Lung (tissue), 11 donors: ENCODE measurements at regions not wholly inside any gene's neighbourhood (a gene's known extent, or its start where the extent isn't known, plus 50 kb on each side); places are given as distances from the start of the nearest gene placed in this dataset.

ENCODE experiments used
- ATAC-seq: fragments of 200-7000 bp; cut with Tn5 transposase; one replicate; pipeline ENCODE4 v1.9.1; 2020; ENCODE audit warnings: moderate number of reproducible peaks; ENCODE audit not compliant: insufficient read depth, low FRiP score
- DNase-seq, 3 donors: peaks; one replicate each; pipeline ENCODE4 v3.0.0-alpha.2; 2013 to 2017
- H3K27ac ChIP-seq, 2 donors: one replicate each; pipeline ENCODE4 v1.5.1; 2013; ENCODE audit warnings: mild to moderate bottlenecking in 2 of 2, moderate library complexity in 2 of 2, control low read depth in 1 of 2, inconsistent platforms in 1 of 2, low read depth in 1 of 2, low read length in 1 of 2
- H3K27me3 ChIP-seq, 3 donors: one replicate each; pipeline ENCODE4 v1.5.1; 2013; ENCODE audit warnings: low read length in 2 of 3; ENCODE audit not compliant: control insufficient read depth in 3 of 3, insufficient read depth in 3 of 3
- H3K36me3 ChIP-seq, 4 donors: one replicate each; pipeline ENCODE4 v1.5.1; 2013; ENCODE audit warnings: low read length in 4 of 4, mild to moderate bottlenecking in 1 of 4, moderate library complexity in 1 of 4; ENCODE audit not compliant: control insufficient read depth in 4 of 4, insufficient read depth in 4 of 4
- H3K4me1 ChIP-seq, 5 donors: one replicate each; pipeline ENCODE4 v1.5.1; 2013; ENCODE audit warnings: low read length in 5 of 5, mild to moderate bottlenecking in 2 of 5, moderate library complexity in 1 of 5; ENCODE audit not compliant: control insufficient read depth in 5 of 5, insufficient read depth in 5 of 5
- H3K4me3 ChIP-seq: one replicate; pipeline ENCODE4 v1.5.1; 2013; ENCODE audit warnings: mild to moderate bottlenecking, control low read depth, moderate library complexity
- H3K9ac ChIP-seq, 2 donors: one replicate each; pipeline ENCODE4 v1.5.1; 2013; ENCODE audit warnings: low read length in 2 of 2, control low read depth in 1 of 2; ENCODE audit not compliant: insufficient read depth in 1 of 2
- H3K9me3 ChIP-seq, 4 donors: one replicate each; pipeline ENCODE4 v1.5.1; 2013; ENCODE audit warnings: low read length in 3 of 4, mild to moderate bottlenecking in 1 of 4, moderate library complexity in 1 of 4; ENCODE audit not compliant: control insufficient read depth in 4 of 4, insufficient read depth in 3 of 4
- WGBS, 2 donors: extraction: QIAGEN DNeasy Blood & Tissue Kit; methylation state at CpG; one replicate each; pipeline ENCODE4 v1.1.7; 2013; 5-methylcytosine and 5-hydroxymethylcytosine counted together
- TF ChIP-seq, protein P1 (sequence below): IDR thresholded peaks from 2 replicates; pipeline ENCODE4 v1.5.1; 2012; ENCODE audit warnings: mild to moderate bottlenecking; ENCODE audit errors: control extremely low read depth, extremely low read depth
- donor health status: control.
- donor health status: control.
- donor health status: Bipolar disorder and iron deficiency.
- donor health status: healthy.
- donor health status: DM: yes; HTN: yes; CAD: no.

DNA sequence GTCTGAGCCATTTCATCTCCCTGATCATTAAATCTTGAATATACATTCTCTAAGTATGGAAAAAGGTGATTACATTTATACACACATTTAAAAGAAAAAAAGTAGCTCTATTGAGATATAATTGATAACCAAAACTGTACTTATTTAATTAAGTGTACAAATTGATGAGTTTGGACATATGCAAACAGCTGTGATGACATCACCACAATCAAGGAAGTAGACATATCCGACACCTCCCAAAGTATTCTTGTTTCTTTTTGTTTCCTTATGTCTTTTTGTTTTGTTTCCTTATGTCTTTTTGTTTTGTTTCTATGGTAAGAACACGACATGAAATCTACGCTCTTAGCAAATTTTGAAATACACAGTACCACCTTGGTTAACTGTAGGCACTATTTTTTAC, 1393.9 kb upstream of the MIR17HG start:
- no peak overlapping the region for H3K9ac ChIP-seq
- H3K27ac ChIP-seq, result no peak overlapping the region
- no peaks in the 10 kb centered on the region for H3K36me3 ChIP-seq
- TF ChIP-seq, protein P1, sequence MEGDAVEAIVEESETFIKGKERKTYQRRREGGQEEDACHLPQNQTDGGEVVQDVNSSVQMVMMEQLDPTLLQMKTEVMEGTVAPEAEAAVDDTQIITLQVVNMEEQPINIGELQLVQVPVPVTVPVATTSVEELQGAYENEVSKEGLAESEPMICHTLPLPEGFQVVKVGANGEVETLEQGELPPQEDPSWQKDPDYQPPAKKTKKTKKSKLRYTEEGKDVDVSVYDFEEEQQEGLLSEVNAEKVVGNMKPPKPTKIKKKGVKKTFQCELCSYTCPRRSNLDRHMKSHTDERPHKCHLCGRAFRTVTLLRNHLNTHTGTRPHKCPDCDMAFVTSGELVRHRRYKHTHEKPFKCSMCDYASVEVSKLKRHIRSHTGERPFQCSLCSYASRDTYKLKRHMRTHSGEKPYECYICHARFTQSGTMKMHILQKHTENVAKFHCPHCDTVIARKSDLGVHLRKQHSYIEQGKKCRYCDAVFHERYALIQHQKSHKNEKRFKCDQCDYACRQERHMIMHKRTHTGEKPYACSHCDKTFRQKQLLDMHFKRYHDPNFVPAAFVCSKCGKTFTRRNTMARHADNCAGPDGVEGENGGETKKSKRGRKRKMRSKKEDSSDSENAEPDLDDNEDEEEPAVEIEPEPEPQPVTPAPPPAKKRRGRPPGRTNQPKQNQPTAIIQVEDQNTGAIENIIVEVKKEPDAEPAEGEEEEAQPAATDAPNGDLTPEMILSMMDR, result no peak
- no peaks in the 10 kb centered on the region for H3K27me3 ChIP-seq
- WGBS, 2 donors, result 75 to 79% methylated on average over 3 of the region's 3 CpGs
- no peak overlapping the region for H3K4me3 ChIP-seq
- no peaks in the 10 kb centered on the region for H3K4me1 ChIP-seq
- DNase-seq (no peak), ATAC-seq (no peak)
- no peaks in the 10 kb centered on the region for H3K9me3 ChIP-seq

DNA sequence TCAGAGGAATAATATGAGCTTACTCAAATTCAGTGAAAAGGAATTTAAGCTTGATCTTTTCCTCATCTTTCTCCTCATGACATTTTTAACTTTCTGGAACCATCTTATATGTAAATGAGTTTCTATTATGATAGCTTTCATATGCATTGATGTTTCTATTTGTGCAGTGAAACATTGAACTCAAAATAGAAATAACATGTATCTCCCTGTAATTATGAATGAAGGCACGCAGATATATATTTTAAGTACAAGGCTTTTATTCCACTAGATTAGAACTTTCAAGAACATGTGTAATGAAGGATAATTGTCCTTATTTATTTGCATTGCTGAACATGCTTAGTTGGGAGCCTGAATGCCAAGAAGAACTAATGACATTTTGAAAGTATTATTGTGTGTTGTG, 1391.7 kb upstream of the MIR17HG start:
- H3K4me3 ChIP-seq, result no peak overlapping the region
- H3K4me1 ChIP-seq, result no peaks in the 10 kb centered on the region
- H3K36me3 ChIP-seq, result no peaks in the 10 kb centered on the region
- H3K27me3 ChIP-seq, result no peaks in the 10 kb centered on the region
- DNase-seq (no peak), ATAC-seq (no peak)
- 85 to 94% methylated on average over 1 of the region's 1 CpG for WGBS, 2 donors
- TF ChIP-seq, protein P1, result no peak
- H3K9ac ChIP-seq, result no peak overlapping the region
- H3K27ac ChIP-seq, result no peak overlapping the region
- no peaks in the 10 kb centered on the region for H3K9me3 ChIP-seq

DNA sequence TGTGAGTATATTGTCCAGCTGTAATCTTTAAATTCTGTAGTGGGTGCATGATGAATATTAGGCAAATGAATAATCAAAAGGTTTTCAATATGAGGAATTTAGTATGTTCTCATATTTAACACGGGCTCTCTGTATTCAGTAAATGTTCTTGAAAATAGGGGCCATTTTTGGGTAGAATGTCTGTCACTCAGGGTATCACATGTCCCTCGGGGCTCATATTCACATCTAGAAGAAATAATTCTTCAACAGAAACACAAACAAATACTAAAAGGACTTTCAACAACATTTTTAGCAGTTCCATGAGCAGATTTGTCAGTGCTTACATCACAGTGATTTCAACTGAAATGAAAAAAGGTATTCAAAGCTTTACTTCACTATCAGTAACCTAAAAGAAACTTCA, 1388.4 kb upstream of the MIR17HG start:
- H3K36me3 ChIP-seq, result no peaks in the 10 kb centered on the region
- no peak overlapping the region for H3K9ac ChIP-seq
- 78 to 84% methylated on average over 2 of the region's 2 CpGs for WGBS, 2 donors
- no peak for ATAC-seq
- H3K9me3 ChIP-seq, result no peaks in the 10 kb centered on the region
- H3K27ac ChIP-seq, result no peak overlapping the region
- no peak overlapping the region for H3K4me3 ChIP-seq
- TF ChIP-seq, protein P1, result no peak
- no peaks in the 10 kb centered on the region for H3K4me1 ChIP-seq
- no peak for DNase-seq
- H3K27me3 ChIP-seq, result no peaks in the 10 kb centered on the region

DNA sequence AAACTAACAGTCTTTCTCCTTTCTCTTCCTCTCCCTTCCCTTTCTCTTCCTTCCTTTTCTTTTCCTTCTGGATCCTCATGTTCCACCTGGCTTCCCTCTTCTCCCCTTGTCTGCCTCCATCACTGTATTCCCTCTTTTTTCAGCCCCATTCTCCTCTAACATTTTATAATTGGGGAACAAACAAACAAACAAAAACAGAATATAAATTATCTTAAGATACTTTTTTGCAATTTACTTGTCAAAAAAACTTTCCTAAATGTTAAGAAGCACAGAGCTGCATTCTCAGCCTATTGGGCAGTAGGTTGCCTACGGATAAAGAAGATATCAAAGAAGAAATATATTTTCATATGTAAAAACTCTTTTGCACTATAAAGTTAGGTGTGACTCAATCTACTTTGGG, 1382.2 kb upstream of the MIR17HG start:
- Histone ChIP-seq H3K9ac (no peak overlapping the region), H3K4me1 (no peaks in the 10 kb centered on the region), H3K4me3 (no peak overlapping the region), H3K9me3 (no peaks in the 10 kb centered on the region), H3K27ac (no peak overlapping the region), H3K36me3 (no peaks in the 10 kb centered on the region), H3K27me3 (no peaks in the 10 kb centered on the region)
- no peak for DNase-seq
- ATAC-seq, result no peak
- WGBS, 2 donors, result 80 to 82% methylated on average over 1 of the region's 1 CpG
- TF ChIP-seq, protein P1, result no peak
